Hindlimb muscle (tissue), 1 donor: ENCODE measurements at regions not wholly inside any gene's neighbourhood (a gene's known extent, or its start where the extent isn't known, plus 50 kb on each side); places are given as distances from the start of the nearest gene placed in this dataset.

Source experiments
- DNase-seq: peaks from one replicate; pipeline ENCODE4 v3.0.0-alpha.2; 2013

GRCh38 chr4:22932326-22932725 is 239.6 kb downstream of the GBA3 start:
- DNase-seq = no peak

GRCh38 chr4:22922426-22922825 is 229.7 kb downstream of the GBA3 start:
- DNase-seq = no peak

- no peak for DNase-seq
Measured at GRCh38 chr4:22921936-22922335, 229.2 kb downstream of the GBA3 start.

- no peak for DNase-seq
Measured at GRCh38 chr4:22911285-22911684, 218.5 kb downstream of the GBA3 start.

GRCh38 chr4:22910200-22910599 is 217.5 kb downstream of the GBA3 start:
- no peak for DNase-seq

GRCh38 chr4:22906045-22906444 is 213.3 kb downstream of the GBA3 start:
- no peak for DNase-seq

GRCh38 chr4:22903913-22904312 is 211.2 kb downstream of the GBA3 start:
- no peak for DNase-seq

GRCh38 chr4:22901631-22902030 is 208.9 kb downstream of the GBA3 start:
- DNase-seq = no peak

- no peak for DNase-seq
Measured at GRCh38 chr4:22900876-22901275, 208.1 kb downstream of the GBA3 start.

- DNase-seq = no peak
Measured at GRCh38 chr4:22897520-22898108, 204.9 kb downstream of the GBA3 start.

GRCh38 chr4:22895482-22895881 is 202.7 kb downstream of the GBA3 start:
- DNase-seq = no peak

GRCh38 chr4:22884157-22884556 is 191.4 kb downstream of the GBA3 start:
- DNase-seq = no peak

- DNase-seq = no peak
Measured at GRCh38 chr4:22881411-22881810, 188.7 kb downstream of the GBA3 start.

GRCh38 chr4:22877486-22878052 is 184.8 kb downstream of the GBA3 start:
- DNase-seq = no peak

GRCh38 chr4:22876270-22876669 is 183.5 kb downstream of the GBA3 start:
- no peak for DNase-seq

- DNase-seq = no peak
Measured at GRCh38 chr4:22875587-22876257, 183.0 kb downstream of the GBA3 start.

GRCh38 chr4:22874334-22874912 is 181.7 kb downstream of the GBA3 start:
- DNase-seq = no peak

GRCh38 chr4:22873899-22874298 is 181.2 kb downstream of the GBA3 start:
- no peak for DNase-seq

GRCh38 chr4:22870847-22871449 is 178.2 kb downstream of the GBA3 start:
- no peak for DNase-seq

- no peak for DNase-seq
Measured at GRCh38 chr4:22869235-22869634, 176.5 kb downstream of the GBA3 start.
